ENCODE measurements at regions not wholly inside any gene's neighbourhood (a gene's known extent, or its start where the extent isn't known, plus 50 kb on each side); places are given as distances from the start of the nearest gene placed in this dataset.

- DNase-seq (ENCODE audit: low spot score): peak; percentile 53
- POLR2A ChIA-PET (ENCODE audit: low non-redundant PET): no interaction called here
- peak; percentile 38 for TF ChIP-seq CTCF (conservative IDR thresholded peaks at IDR 0.05; ENCODE audit: low read depth)
Measured at GRCh38 chr14:71855399-71856036, 76.7 kb upstream of the RGS6 start.

GRCh38 chr14:71856199-71856919 is 75.9 kb upstream of the RGS6 start:
- no peak for TF ChIP-seq CTCF (conservative IDR thresholded peaks at IDR 0.05; ENCODE audit: low read depth)
- no peak for DNase-seq (ENCODE audit: low spot score)
- POLR2A ChIA-PET (ENCODE audit: low non-redundant PET): no interaction called here
- no peak overlapping the region for H3K27ac ChIP-seq
- CTCF ChIA-PET: interaction anchor here (0.5 to 1.8 kb wide), 3 partner anchors 641 to 1083 kb away, joined by 3 read pairs; no protein-coding TSS in a partner anchor

More at GRCh38 chr14:71855399-71856036, 76.7 kb upstream of the RGS6 start:
- no peak overlapping the region for H3K27ac ChIP-seq
- CTCF ChIA-PET: interaction anchor here (0.5 to 1.8 kb wide), 13 partner anchors 10 to 1073 kb away, joined by 3 to 5 read pairs (median 3); no protein-coding TSS in a partner anchor

GRCh38 chr14:71863049-71863448 is 69.2 kb upstream of the RGS6 start:
- ChIA-PET CTCF (interaction anchor here (0.9 kb wide), 1 partner anchor 344 kb away, joined by 4 read pairs; no protein-coding TSS in a partner anchor), POLR2A (ENCODE audit: low non-redundant PET) (no interaction called here)
- no peak for TF ChIP-seq CTCF (conservative IDR thresholded peaks at IDR 0.05; ENCODE audit: low read depth)
- DNase-seq (ENCODE audit: low spot score): no peak
- H3K27ac ChIP-seq: no peak overlapping the region

GRCh38 chr14:71863766-71864165 is 68.5 kb upstream of the RGS6 start:
- ChIA-PET POLR2A (ENCODE audit: low non-redundant PET) (no interaction called here), CTCF (interaction anchor here (0.9 kb wide), 1 partner anchor 345 kb away, joined by 4 read pairs; no protein-coding TSS in a partner anchor)
- TF ChIP-seq CTCF (conservative IDR thresholded peaks at IDR 0.05; ENCODE audit: low read depth): no peak
- no peak for DNase-seq (ENCODE audit: low spot score)
- no peak overlapping the region for H3K27ac ChIP-seq
